Breast epithelium (tissue), 4 donors: ENCODE measurements at regions not wholly inside any gene's neighbourhood (a gene's known extent, or its start where the extent isn't known, plus 50 kb on each side); places are given as distances from the start of the nearest gene placed in this dataset.
"Not testable (repeated sequence)": the region's sequence is repeated elsewhere in the genome, so short reads cannot be mapped to it uniquely, and the experiment has no call there.

ENCODE experiments used
- DNase-seq, 2 donors: peaks; one replicate each; pipeline ENCODE4 v3.0.0-alpha.2; 2019; ENCODE audit warnings: low spot score in 2 of 2
- H3K27ac ChIP-seq, 2 donors: fragments of 200-600 bp; sonication (generic) in 1 of 2; one replicate each; pipeline ENCODE4 v1.5.1; 2016 to 2019; ENCODE audit warnings: mild to moderate bottlenecking in 1 of 2
- H3K27me3 ChIP-seq, 2 donors: fragments of 200-600 bp; sonication (generic) in 1 of 2; one replicate each; pipeline versions ENCODE4 v1.5.1 to v1.6.0; 2017 to 2019; ENCODE audit warnings: control low read depth in 1 of 2, mild to moderate bottlenecking in 1 of 2
- H3K36me3 ChIP-seq: fragments of 200-600 bp; one replicate; pipeline ENCODE4 v1.5.1; 2019
- H3K4me1 ChIP-seq, 2 donors: fragments of 200-600 bp; sonication (generic); one replicate each; pipeline ENCODE4 v1.5.1; 2016 to 2019; ENCODE audit warnings: control low read depth in 1 of 2
- H3K4me3 ChIP-seq, 3 donors: fragments of 200-600 bp; sonication (generic); 1 replicate in 2 of 3; 2 replicates in 1 of 3; pipeline ENCODE4 v1.5.1; 2016 to 2019; ENCODE audit warnings: mild to moderate bottlenecking in 3 of 3, moderate library complexity in 2 of 3
- H3K9me3 ChIP-seq, 2 donors: fragments of 200-600 bp; sonication (generic) in 1 of 2; one replicate each; pipeline ENCODE4 v1.5.1; 2016 to 2019; ENCODE audit warnings: control low read depth in 1 of 2
- POLR2A ChIP-seq: fragments of 450-650 bp; IDR thresholded peaks from one replicate; pipeline ENCODE4 v1.6.1; 2016; ENCODE audit warnings: antibody characterized with exemption, mild to moderate bottlenecking, moderate library complexity
- POLR2AphosphoS5 ChIP-seq, 3 donors: sonication (generic); formaldehyde crosslinking; IDR thresholded peaks; one replicate each; pipeline ENCODE4 v1.6.1; 2017; ENCODE audit warnings: antibody characterized with exemption in 3 of 3
- intact Hi-C: fragments of 100-400 bp; cut with DNase I; formaldehyde crosslinking; loops from one replicate; pipeline ENCODE4 v1.15.1; 2023; ENCODE audit warnings: low total_unique reads
- TF ChIP-seq, protein P1 (sequence below), 3 donors: fragments of 450-650 bp; IDR thresholded peaks; one replicate each; pipeline ENCODE4 v1.5.1; 2016 to 2017; ENCODE audit warnings: antibody characterized with exemption in 3 of 3, mild to moderate bottlenecking in 3 of 3, moderate library complexity in 3 of 3

DNA sequence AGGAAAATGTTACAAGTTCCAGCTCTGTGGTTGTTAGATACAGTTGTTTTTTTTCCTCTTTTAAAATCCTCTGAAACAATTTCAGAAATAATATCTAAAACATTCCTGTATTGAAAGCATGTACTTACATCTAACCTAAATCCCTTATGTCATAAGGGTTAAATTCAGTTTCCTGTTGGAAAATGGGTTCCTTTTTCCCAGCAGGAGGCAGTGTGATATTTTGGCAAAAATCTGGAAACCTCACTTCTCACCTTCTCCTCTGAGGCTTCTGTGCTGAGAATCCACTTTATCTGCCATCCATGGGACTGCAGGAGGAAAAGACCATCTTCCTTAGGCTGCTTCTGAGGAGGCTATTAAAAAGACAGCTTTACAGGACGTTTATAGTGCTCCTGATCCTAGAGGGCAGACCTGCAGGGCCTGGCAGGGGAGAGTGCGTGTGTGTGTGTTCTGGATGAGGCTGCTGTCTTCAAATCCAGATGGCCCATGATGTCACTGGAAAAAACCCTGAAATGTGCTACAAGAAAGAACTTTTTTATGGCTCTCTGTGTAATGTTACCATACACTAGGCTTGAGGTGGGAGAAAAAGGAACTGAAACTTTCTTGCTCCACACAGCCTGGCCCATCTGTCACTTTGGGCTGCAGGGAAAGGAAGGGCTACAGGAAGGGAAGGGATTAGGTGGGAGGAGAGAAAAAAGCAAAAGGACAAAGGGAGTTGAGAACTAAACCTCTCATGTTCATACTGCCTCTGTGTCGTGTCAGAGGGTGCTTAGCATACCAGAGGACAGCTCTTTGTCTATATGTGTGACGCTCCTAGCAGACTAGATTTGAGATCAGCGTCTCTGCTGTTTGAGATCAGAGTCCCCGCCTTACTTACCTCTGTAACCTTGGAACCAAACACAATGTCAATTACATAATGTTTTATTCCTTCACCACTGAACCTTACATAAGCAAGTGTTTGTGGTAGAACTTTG is 379.2 kb upstream of the SPAG17 start:
- intact Hi-C loops: no loop called here
- DNase-seq: no peak
- no peaks in the 10 kb centered on the region for H3K4me1 ChIP-seq
- no peak overlapping the region for H3K4me3 ChIP-seq
- H3K27me3 ChIP-seq: no peaks in the 10 kb centered on the region
- TF ChIP-seq POLR2AphosphoS5 (IDR thresholded peaks at IDR 0.05) (no peak), POLR2A (no peak)
- TF ChIP-seq, protein P1, sequence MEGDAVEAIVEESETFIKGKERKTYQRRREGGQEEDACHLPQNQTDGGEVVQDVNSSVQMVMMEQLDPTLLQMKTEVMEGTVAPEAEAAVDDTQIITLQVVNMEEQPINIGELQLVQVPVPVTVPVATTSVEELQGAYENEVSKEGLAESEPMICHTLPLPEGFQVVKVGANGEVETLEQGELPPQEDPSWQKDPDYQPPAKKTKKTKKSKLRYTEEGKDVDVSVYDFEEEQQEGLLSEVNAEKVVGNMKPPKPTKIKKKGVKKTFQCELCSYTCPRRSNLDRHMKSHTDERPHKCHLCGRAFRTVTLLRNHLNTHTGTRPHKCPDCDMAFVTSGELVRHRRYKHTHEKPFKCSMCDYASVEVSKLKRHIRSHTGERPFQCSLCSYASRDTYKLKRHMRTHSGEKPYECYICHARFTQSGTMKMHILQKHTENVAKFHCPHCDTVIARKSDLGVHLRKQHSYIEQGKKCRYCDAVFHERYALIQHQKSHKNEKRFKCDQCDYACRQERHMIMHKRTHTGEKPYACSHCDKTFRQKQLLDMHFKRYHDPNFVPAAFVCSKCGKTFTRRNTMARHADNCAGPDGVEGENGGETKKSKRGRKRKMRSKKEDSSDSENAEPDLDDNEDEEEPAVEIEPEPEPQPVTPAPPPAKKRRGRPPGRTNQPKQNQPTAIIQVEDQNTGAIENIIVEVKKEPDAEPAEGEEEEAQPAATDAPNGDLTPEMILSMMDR (IDR thresholded peaks at IDR 0.05): no peak
- no peaks in the 10 kb centered on the region for H3K9me3 ChIP-seq
- H3K36me3 ChIP-seq: no peaks in the 10 kb centered on the region
- H3K27ac ChIP-seq: peak overlapping the region in 1 of 2 donors; percentile 7

DNA sequence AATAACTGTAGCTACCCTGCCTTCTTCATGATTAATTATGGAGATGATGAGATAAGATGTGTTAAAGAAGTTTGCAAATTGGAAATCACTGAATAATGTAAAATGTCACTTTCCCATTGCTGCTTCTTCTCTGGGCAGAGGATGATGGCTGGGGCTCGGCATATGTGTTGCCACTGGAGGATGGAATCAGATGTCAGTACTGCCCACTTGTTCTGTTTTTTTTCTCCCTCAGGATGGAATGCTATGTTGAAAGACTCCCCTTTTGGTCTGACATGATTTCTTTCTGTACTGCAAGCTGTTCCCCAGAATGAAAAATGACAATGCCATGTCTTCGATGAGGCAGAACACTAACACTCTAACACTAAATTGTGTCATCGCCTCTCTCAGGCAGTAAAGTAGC is 373.9 kb upstream of the SPAG17 start:
- no peak overlapping the region for H3K4me3 ChIP-seq
- H3K9me3 ChIP-seq: no peaks in the 10 kb centered on the region
- no peaks in the 10 kb centered on the region for H3K36me3 ChIP-seq
- H3K27me3 ChIP-seq: no peaks in the 10 kb centered on the region
- DNase-seq: no peak
- TF ChIP-seq POLR2A (no peak), POLR2AphosphoS5 (IDR thresholded peaks at IDR 0.05) (no peak)
- TF ChIP-seq, protein P1 (IDR thresholded peaks at IDR 0.05): no peak
- intact Hi-C loops: no loop called here
- H3K27ac ChIP-seq: no peak overlapping the region
- no peaks in the 10 kb centered on the region for H3K4me1 ChIP-seq

DNA sequence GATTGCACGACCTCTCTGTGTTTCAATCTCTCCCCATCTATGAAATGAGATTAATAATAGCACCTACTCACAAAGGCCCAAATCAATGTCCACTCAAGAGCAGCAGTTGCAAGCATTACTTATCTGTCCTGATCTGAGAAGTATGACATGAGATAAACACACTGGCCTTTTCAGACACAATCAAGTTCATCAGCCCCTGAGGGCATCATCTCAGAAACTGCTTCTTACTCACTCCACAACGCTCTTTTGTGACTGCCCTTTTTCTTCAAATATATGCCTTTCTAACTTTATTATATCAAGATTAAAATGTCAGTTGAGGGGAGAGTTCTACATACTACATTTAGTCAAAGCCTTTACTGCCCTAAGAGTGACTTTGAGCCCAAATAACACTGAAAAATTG is 371.9 kb upstream of the SPAG17 start:
- Histone ChIP-seq H3K36me3 (no peaks in the 10 kb centered on the region), H3K27ac (no peak overlapping the region), H3K4me1 (no peaks in the 10 kb centered on the region), H3K27me3 (no peaks in the 10 kb centered on the region), H3K4me3 (no peak overlapping the region), H3K9me3 (peaks cover 0 to 12% of the 10 kb centered on the region in 2 donors)
- TF ChIP-seq POLR2AphosphoS5 (IDR thresholded peaks at IDR 0.05) (no peak), POLR2A (no peak)
- TF ChIP-seq, protein P1 (IDR thresholded peaks at IDR 0.05): no peak
- no peak for DNase-seq
- intact Hi-C loops: no loop called here

DNA sequence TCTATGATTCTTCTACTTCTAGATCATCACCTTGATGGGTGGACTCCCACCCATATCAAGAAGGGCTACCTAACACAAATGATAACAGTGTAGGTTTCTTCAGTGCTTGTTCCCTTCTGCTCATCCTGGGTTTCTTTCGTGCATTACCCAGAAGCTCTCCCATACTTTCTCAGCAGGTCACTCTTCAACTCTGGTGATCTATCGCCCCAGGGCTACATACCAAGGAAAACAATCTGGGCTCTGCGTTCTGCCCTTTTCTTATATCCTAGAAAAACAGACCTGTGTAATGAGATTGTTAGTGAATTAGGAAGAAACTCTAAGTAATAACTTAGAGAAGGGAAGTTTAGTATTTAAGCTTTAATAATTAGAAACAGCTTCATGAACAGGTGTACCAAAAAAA is 370.6 kb upstream of the SPAG17 start:
- Histone ChIP-seq H3K27me3 (no peaks in the 10 kb centered on the region), H3K27ac (no peak overlapping the region), H3K9me3 (peaks cover 0 to 13% of the 10 kb centered on the region in 2 donors), H3K4me3 (no peak overlapping the region), H3K36me3 (no peaks in the 10 kb centered on the region), H3K4me1 (no peaks in the 10 kb centered on the region)
- intact Hi-C loops: no loop called here
- DNase-seq: no peak
- TF ChIP-seq POLR2AphosphoS5 (IDR thresholded peaks at IDR 0.05) (no peak), POLR2A (no peak)
- TF ChIP-seq, protein P1 (IDR thresholded peaks at IDR 0.05): no peak

DNA sequence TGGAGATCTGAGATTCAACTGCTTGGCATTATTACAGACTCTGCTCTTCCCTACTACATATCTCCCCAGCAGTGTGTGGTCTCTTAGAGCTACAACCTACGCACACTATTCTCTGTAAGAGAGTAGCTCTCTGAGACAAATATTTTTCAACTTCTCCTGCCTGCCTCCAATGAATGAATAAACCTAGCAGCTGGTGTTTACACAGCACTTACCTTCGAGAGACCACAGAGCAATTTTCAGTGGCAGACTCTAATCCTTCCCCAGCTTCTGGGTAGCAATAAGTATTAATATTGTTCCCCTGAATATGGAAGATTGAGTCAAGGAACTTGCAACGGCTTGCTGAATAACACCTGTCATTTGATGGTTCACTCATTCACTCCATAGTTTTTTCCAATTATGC is 350.9 kb upstream of the SPAG17 start:
- H3K36me3 ChIP-seq: no peaks in the 10 kb centered on the region
- no peaks in the 10 kb centered on the region for H3K9me3 ChIP-seq
- TF ChIP-seq POLR2A: no peak
- no peak for TF ChIP-seq POLR2AphosphoS5 (IDR thresholded peaks at IDR 0.05)
- TF ChIP-seq, protein P1 (IDR thresholded peaks at IDR 0.05): no peak
- H3K27me3 ChIP-seq: no peaks in the 10 kb centered on the region
- intact Hi-C loops: no loop called here
- DNase-seq: no peak
- no peaks in the 10 kb centered on the region for H3K4me1 ChIP-seq
- no peak overlapping the region for H3K4me3 ChIP-seq
- H3K27ac ChIP-seq: no peak overlapping the region

DNA sequence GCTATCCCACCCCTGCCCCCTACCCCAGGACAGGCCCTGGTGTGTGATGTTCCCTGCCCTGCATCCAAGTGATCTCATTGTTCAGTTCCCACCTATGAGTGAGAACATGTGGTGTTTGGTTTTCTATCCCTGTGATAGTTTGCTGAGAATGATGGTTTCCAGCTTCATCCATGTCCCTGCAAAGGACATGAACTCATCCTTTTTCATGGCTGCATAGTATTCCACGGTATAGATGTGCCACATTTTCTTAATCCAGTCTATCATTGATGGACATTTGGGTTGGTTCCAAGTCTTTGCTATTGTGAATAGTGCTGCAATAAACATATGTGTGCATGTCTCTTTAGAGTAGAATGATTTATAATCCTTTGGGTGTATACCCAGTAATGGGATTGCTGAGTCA is 326.9 kb upstream of the SPAG17 start:
- H3K27me3 ChIP-seq, H3K36me3 ChIP-seq, H3K4me3 ChIP-seq, H3K4me1 ChIP-seq, DNase-seq, H3K9me3 ChIP-seq, intact Hi-C loops, H3K27ac ChIP-seq: not testable (repeated sequence)
